Neural cell (in vitro differentiated cells): ENCODE measurements at regions not wholly inside any gene's neighbourhood (a gene's known extent, or its start where the extent isn't known, plus 50 kb on each side); places are given as distances from the start of the nearest gene placed in this dataset.

Experiments
- POLR2AphosphoS5 ChIP-seq: IDR thresholded peaks from 2 replicates; pipeline ENCODE4 v1.6.1; 2012
- REST ChIP-seq: IDR thresholded peaks from 2 replicates; pipeline ENCODE4 v1.6.1; 2012; ENCODE audit warnings: borderline replicate concordance
- SMC3 ChIP-seq: fragments of 450-650 bp; conservative IDR thresholded peaks from 2 replicates; pipeline ENCODE4 v1.6.1; 2014; ENCODE audit warnings: antibody characterized with exemption, mild to moderate bottlenecking, moderate library complexity; ENCODE audit not compliant: poor library complexity
- TF ChIP-seq, protein P1 (sequence below): fragments of 450-650 bp; IDR thresholded peaks from 2 replicates; pipeline ENCODE4 v1.5.1; 2014; ENCODE audit warnings: antibody characterized with exemption, mild to moderate bottlenecking, moderate library complexity; ENCODE audit not compliant: poor library complexity, severe bottlenecking

DNA sequence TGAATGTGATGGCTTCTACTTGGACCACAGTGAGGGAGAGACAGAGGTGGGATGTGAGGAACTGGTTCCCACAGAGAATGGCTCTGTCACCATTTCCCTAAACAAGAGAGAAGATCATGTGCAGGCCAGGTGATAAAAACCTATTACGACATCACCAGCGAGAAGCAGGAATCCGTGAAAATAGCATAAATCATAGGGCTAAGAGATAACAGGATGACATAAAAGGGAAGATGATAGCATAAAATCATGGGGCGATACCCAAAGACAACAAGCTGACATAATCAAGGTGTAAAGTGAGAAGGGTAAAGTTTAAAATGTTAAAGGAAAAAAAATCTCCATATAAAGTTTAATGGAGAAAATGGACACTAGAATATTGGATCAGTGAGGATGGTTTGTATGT, 205.5 kb upstream of the SLIT2 start:
- TF ChIP-seq REST (no peak), SMC3 (no peak), POLR2AphosphoS5 (no peak)
- TF ChIP-seq, protein P1, sequence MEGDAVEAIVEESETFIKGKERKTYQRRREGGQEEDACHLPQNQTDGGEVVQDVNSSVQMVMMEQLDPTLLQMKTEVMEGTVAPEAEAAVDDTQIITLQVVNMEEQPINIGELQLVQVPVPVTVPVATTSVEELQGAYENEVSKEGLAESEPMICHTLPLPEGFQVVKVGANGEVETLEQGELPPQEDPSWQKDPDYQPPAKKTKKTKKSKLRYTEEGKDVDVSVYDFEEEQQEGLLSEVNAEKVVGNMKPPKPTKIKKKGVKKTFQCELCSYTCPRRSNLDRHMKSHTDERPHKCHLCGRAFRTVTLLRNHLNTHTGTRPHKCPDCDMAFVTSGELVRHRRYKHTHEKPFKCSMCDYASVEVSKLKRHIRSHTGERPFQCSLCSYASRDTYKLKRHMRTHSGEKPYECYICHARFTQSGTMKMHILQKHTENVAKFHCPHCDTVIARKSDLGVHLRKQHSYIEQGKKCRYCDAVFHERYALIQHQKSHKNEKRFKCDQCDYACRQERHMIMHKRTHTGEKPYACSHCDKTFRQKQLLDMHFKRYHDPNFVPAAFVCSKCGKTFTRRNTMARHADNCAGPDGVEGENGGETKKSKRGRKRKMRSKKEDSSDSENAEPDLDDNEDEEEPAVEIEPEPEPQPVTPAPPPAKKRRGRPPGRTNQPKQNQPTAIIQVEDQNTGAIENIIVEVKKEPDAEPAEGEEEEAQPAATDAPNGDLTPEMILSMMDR = no peak
